Parathyroid adenoma (tissue), 2 donors: ENCODE measurements at regions not wholly inside any gene's neighbourhood (a gene's known extent, or its start where the extent isn't known, plus 50 kb on each side); places are given as distances from the start of the nearest gene placed in this dataset.

ENCODE experiments used
- H2AFZ ChIP-seq: fragments of 300-600 bp; sonication (generic); one replicate; pipeline ENCODE4 v1.7.0; 2017; ENCODE audit warnings: antibody characterized with exemption, mild to moderate bottlenecking
- H3K27ac ChIP-seq: fragments of 300-600 bp; sonication (generic); one replicate; pipeline ENCODE4 v1.7.0; 2017
- H3K27me3 ChIP-seq: fragments of 300-600 bp; sonication (generic); one replicate; pipeline ENCODE4 v1.7.0; 2017; ENCODE audit warnings: low read length; ENCODE audit not compliant: control insufficient read depth, insufficient read depth
- H3K36me3 ChIP-seq: fragments of 300-600 bp; sonication (generic); one replicate; pipeline ENCODE4 v1.7.0; 2017; ENCODE audit warnings: low read length; ENCODE audit not compliant: control insufficient read depth, insufficient read depth
- H3K4me1 ChIP-seq: fragments of 300-600 bp; sonication (generic); one replicate; pipeline ENCODE4 v1.7.0; 2017; ENCODE audit warnings: control low read depth
- H3K4me2 ChIP-seq: fragments of 300-600 bp; sonication (generic); one replicate; pipeline ENCODE4 v1.7.0; 2017; ENCODE audit warnings: low read length
- H3K4me3 ChIP-seq: fragments of 300-600 bp; sonication (generic); one replicate; pipeline ENCODE4 v1.7.0; 2017; ENCODE audit warnings: low read depth, low read length
- H3K79me2 ChIP-seq: fragments of 300-600 bp; sonication (generic); one replicate; pipeline ENCODE4 v1.7.0; 2017; ENCODE audit warnings: control low read depth
- H3K9ac ChIP-seq: fragments of 300-600 bp; sonication (generic); one replicate; pipeline ENCODE4 v1.7.0; 2017; ENCODE audit warnings: mild to moderate bottlenecking
- H3K9me3 ChIP-seq: fragments of 300-600 bp; sonication (generic); one replicate; pipeline ENCODE4 v1.7.0; 2017; ENCODE audit warnings: low read length; ENCODE audit not compliant: control insufficient read depth
- CTCF ChIP-seq: fragments of 300-600 bp; sonication (generic); IDR thresholded peaks from one replicate; pipeline ENCODE4 v1.7.0; 2017; ENCODE audit warnings: antibody characterized with exemption, mild to moderate bottlenecking
- donor health status: primary hyperparathyroidism.

- Histone ChIP-seq H3K27ac (no peak overlapping the region), H3K79me2 (no peaks in the 10 kb centered on the region), H3K4me1 (no peaks in the 10 kb centered on the region), H3K36me3 (no peaks in the 10 kb centered on the region), H3K4me2 (no peak overlapping the region), H2AFZ (no peak overlapping the region), H3K9ac (no peak overlapping the region), H3K27me3 (no peaks in the 10 kb centered on the region), H3K4me3 (no peak overlapping the region), H3K9me3 (no peaks in the 10 kb centered on the region)
- no peak for TF ChIP-seq CTCF
Observed at GRCh38 chr17:71735893-71736292, 384.9 kb upstream of the SOX9 start.

- H2AFZ ChIP-seq = no peak overlapping the region
- TF ChIP-seq CTCF = no peak
- no peak overlapping the region for H3K9ac ChIP-seq
- H3K79me2 ChIP-seq = no peaks in the 10 kb centered on the region
- H3K27me3 ChIP-seq = no peaks in the 10 kb centered on the region
- H3K4me2 ChIP-seq = no peak overlapping the region
- H3K36me3 ChIP-seq = no peaks in the 10 kb centered on the region
- H3K4me3 ChIP-seq = no peak overlapping the region
- no peak overlapping the region for H3K27ac ChIP-seq
- H3K9me3 ChIP-seq = no peaks in the 10 kb centered on the region
- no peaks in the 10 kb centered on the region for H3K4me1 ChIP-seq
Observed at GRCh38 chr17:71740866-71741265, 380.0 kb upstream of the SOX9 start.

- Histone ChIP-seq H2AFZ (no peak overlapping the region), H3K27me3 (no peaks in the 10 kb centered on the region), H3K9me3 (no peaks in the 10 kb centered on the region), H3K9ac (no peak overlapping the region), H3K4me1 (no peaks in the 10 kb centered on the region), H3K4me2 (no peak overlapping the region), H3K36me3 (no peaks in the 10 kb centered on the region), H3K79me2 (no peaks in the 10 kb centered on the region), H3K4me3 (no peak overlapping the region), H3K27ac (no peak overlapping the region)
- no peak for TF ChIP-seq CTCF
Observed at GRCh38 chr17:71741836-71742235, 379.0 kb upstream of the SOX9 start.

GRCh38 chr17:71748872-71749271 is 371.9 kb upstream of the SOX9 start:
- Histone ChIP-seq H3K9me3 (no peaks in the 10 kb centered on the region), H2AFZ (no peak overlapping the region), H3K36me3 (no peaks in the 10 kb centered on the region), H3K4me1 (no peaks in the 10 kb centered on the region), H3K27ac (no peak overlapping the region), H3K4me3 (no peak overlapping the region), H3K4me2 (no peak overlapping the region), H3K79me2 (no peaks in the 10 kb centered on the region), H3K27me3 (no peaks in the 10 kb centered on the region), H3K9ac (no peak overlapping the region)
- no peak for TF ChIP-seq CTCF

GRCh38 chr17:71753070-71753469 is 367.8 kb upstream of the SOX9 start:
- Histone ChIP-seq H3K27me3 (no peaks in the 10 kb centered on the region), H3K27ac (no peak overlapping the region)

More at GRCh38 chr17:71753070-71753469, 367.8 kb upstream of the SOX9 start:
- Histone ChIP-seq H3K4me1 (no peaks in the 10 kb centered on the region), H3K9me3 (no peaks in the 10 kb centered on the region), H3K9ac (no peak overlapping the region), H3K4me2 (no peak overlapping the region), H2AFZ (no peak overlapping the region), H3K4me3 (no peak overlapping the region), H3K79me2 (no peaks in the 10 kb centered on the region), H3K36me3 (no peaks in the 10 kb centered on the region)
- TF ChIP-seq CTCF = no peak
